ENCODE measurements at regions not wholly inside any gene's neighbourhood (a gene's known extent, or its start where the extent isn't known, plus 50 kb on each side); places are given as distances from the start of the nearest gene placed in this dataset.

- no peak for DNase-seq (ENCODE audit: low read depth)
- no peak for TF ChIP-seq CTCF (conservative IDR thresholded peaks at IDR 0.05; ENCODE audit: low read depth, low read length)
- H3K4me3 ChIP-seq (ENCODE audit: low read length) = no peak overlapping the region
Measured at GRCh38 chr9:12272471-12273120, 420.6 kb upstream of the TYRP1 start.

GRCh38 chr9:12274577-12274976 is 418.6 kb upstream of the TYRP1 start:
- H3K4me3 ChIP-seq (ENCODE audit: low read length) = no peak overlapping the region
- DNase-seq (ENCODE audit: low read depth) = no peak
- TF ChIP-seq CTCF (conservative IDR thresholded peaks at IDR 0.05; ENCODE audit: low read depth, low read length) = no peak

- DNase-seq (ENCODE audit: low read depth) = no peak
- no peak overlapping the region for H3K4me3 ChIP-seq (ENCODE audit: low read length)
- no peak for TF ChIP-seq CTCF (conservative IDR thresholded peaks at IDR 0.05; ENCODE audit: low read depth, low read length)
Measured at GRCh38 chr9:12276505-12276904, 416.7 kb upstream of the TYRP1 start.

GRCh38 chr9:12289711-12290110 is 403.5 kb upstream of the TYRP1 start:
- H3K4me3 ChIP-seq (ENCODE audit: low read length) = no peak overlapping the region
- DNase-seq (ENCODE audit: low read depth) = no peak
- no peak for TF ChIP-seq CTCF (conservative IDR thresholded peaks at IDR 0.05; ENCODE audit: low read depth, low read length)

- no peak for TF ChIP-seq CTCF (conservative IDR thresholded peaks at IDR 0.05; ENCODE audit: low read depth, low read length)
- H3K4me3 ChIP-seq (ENCODE audit: low read length) = no peak overlapping the region
- no peak for DNase-seq (ENCODE audit: low read depth)
Measured at GRCh38 chr9:12290166-12290869, 402.9 kb upstream of the TYRP1 start.

- no peak overlapping the region for H3K4me3 ChIP-seq (ENCODE audit: low read length)
- no peak for TF ChIP-seq CTCF (conservative IDR thresholded peaks at IDR 0.05; ENCODE audit: low read depth, low read length)
- DNase-seq (ENCODE audit: low read depth) = no peak
Measured at GRCh38 chr9:12305211-12305610, 388.0 kb upstream of the TYRP1 start.

GRCh38 chr9:12314589-12314988 is 378.6 kb upstream of the TYRP1 start:
- no peak overlapping the region for H3K4me3 ChIP-seq (ENCODE audit: low read length)
- TF ChIP-seq CTCF (conservative IDR thresholded peaks at IDR 0.05; ENCODE audit: low read depth, low read length) = no peak
- DNase-seq (ENCODE audit: low read depth) = no peak

Data from retinal pigment epithelial cell (primary cell).